Activated T-cell treated with anti-CD3 and anti-CD28 coated beads for 24 hours (primary cell): ENCODE measurements at regions not wholly inside any gene's neighbourhood (a gene's known extent, or its start where the extent isn't known, plus 50 kb on each side); places are given as distances from the start of the nearest gene placed in this dataset.

Experiments used
- DNase-seq: peaks from one replicate; pipeline ENCODE4 v3.0.0-alpha.2; 2020; ENCODE audit warnings: low read depth

DNA sequence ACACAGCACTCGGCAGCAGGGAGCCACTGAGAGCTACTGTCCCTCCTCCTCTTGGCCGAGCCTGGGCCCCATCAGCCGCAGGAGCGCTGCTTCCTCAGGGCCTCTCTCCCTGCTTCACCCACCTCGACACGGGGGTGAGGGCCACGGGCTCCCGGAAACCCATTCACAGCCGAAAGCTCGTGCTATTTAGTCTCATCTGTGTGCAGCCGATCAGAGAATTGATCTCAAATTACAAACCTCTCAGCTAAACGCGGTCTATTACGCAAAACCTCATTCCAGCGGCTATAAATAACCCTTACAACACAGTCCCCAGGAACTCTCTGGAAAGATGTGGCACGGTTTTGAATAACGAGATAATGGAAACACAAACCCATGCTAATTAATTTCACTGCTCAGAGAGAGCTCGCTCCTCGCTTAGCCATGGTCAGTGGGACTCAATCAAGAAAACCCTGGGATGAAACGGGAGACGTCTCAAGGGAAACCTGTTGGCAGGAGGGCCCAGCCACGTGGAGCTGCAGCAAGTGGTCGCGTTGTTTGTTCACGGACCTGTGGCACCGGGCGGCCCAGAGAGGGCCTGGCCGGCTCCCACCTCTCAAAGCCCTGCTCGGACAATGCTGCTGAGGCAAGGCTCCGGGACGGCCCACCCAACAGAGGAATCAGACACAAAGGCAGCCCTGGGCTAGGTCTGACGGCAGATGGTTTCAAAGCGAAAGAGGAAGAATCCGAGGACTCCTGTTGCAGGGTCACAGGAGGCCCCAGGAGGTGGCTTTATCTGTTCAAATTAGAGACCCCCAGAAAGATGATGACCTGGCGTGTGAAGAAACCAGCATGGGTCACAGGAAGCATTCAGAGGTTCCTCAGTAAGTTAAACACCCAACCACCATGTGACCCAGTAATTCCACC is 210.5 kb downstream of the CTTN start:
- no peak for DNase-seq

- DNase-seq, result no peak
Measured at GRCh38 chr11:70610566-70611565, 212.5 kb downstream of the CTTN start.

GRCh38 chr11:70611821-70612220 is 213.5 kb downstream of the CTTN start:
- DNase-seq, result no peak

- no peak for DNase-seq
Measured at GRCh38 chr11:70612459-70613141, 214.3 kb downstream of the CTTN start.

- no peak for DNase-seq
Measured at GRCh38 chr11:70614034-70614681, 215.8 kb downstream of the CTTN start.

- no peak for DNase-seq
Measured at GRCh38 chr11:70615036-70615875, 216.9 kb downstream of the CTTN start.

DNA sequence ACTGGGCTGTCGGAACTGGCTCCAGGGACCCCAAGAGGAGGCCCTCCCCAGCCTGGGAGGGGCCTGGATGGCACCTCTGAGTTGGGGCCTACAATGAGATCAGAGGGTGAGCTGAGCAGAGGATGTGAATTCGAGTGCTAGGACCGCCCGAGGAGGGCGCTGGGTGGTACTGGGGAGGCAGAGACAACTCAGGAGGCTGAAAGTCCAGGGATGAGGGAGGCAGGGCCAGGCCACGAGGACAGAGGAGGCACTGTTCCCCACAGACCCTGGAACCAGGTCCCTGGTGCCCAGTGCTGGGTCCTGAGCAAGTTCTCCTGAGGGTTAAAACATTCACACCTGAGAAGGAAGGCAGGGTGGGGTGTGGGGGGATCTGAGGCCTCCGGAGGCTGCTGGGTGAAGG is 218.0 kb downstream of the CTTN start:
- no peak for DNase-seq

DNA sequence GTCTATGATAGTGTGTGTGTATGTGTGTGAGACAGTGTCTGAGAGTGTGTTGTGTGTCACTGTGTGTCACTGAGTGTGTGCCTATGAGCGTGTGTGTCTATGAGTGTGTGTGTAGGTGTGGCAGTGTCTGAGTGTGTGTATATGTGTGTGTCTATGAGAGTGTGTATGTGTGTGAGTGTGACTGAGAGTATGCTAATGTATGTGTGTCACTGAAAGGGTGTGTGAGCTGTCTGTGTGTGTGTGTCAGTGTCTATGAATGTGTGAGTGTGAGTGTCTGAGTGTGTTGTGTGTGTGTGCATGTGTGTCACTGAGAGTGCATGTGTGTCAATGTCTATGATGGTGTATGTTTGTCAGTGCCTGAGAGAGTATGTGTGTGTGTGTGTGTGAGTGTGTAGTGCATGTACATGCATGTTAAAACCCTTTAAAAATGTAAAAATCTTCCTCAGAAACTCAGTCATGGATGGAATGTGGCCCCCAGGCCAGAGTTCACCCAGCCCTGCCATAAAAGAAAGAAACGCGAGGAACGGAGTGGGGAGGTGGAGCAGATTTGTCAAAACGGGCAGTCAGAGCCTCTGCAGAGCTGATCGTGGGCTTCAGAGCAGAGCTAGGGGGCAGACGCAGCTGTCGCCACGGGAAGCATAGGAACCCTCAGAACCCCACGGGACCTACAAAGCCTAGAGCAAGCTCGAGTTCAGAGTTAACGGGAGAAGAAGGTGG is 218.8 kb downstream of the CTTN start:
- no peak for DNase-seq

DNA sequence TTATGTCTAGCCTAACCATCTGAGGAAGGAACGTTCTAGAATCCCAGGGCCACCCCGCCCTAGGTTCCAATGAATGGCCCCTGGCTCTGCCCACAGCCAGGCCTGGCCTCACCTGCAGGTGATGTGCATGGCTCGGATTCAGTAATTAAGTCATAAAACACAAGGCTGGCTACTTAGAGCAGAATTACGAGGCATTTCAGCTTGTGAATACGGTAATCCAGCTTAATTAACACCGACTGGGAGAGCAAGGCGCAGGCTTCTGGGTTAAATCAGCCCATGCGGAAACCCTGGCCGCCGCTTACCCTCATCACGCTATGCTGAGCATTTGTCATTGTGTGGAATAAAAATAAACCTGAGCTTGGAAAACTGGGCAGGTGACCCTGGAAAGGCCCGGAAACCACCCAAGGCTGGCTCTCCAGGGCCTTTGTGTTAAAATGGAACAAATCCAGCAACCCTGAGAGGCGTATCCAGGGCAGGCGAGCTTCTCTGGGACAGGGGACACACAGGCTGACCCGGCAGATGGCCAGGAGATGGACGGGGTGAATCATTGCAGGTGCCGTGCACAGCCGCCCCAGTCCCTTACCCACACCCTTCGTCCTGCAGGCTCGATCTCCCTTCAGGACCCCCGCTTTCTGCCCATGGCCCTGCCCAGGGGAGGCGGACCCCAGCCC is 220.2 kb downstream of the CTTN start:
- no peak for DNase-seq

GRCh38 chr11:70619591-70619990 is 221.3 kb downstream of the CTTN start:
- DNase-seq, result no peak

GRCh38 chr11:70620510-70621184 is 222.3 kb downstream of the CTTN start:
- DNase-seq, result no peak

DNA sequence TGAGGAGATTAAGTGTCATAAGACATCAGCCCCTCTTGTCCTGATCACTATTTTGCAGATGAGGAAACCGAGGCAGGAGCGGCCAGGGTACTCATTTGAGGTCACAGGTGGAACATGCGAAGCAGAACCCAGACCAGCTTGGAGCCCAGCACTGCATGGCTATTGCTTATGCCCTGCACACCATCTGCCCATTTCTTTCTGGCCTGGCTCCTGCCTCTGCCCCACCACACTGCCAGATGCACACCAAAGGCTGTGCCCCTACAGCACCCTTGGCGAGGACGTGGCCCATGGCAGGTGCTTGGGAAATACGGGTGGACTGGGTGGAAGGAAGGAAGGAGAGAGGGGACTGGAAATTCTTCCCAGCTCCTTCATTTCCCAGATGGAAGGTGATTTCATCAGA is 222.9 kb downstream of the CTTN start:
- no peak for DNase-seq

DNA sequence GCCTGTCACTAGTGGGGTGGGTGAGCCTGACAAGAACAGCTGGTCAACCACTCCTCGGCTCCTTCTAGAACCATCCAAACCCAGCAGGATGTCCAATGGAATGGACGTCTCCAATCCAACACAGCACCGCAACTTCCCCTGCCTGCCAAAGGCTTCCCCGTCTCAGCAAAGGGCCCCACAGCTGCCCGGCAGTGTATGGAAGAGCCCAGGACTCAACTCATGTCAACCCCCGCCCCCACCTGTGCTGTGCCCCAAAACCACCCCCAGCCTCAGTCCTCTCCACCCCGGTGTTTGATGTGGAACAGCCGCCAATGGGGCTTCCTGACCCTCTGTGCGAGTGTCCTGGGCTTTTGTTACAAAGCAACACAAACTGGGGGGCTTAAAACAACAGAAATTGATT is 223.8 kb downstream of the CTTN start:
- no peak for DNase-seq

- no peak for DNase-seq
Measured at GRCh38 chr11:70623906-70624597, 225.7 kb downstream of the CTTN start.

- no peak for DNase-seq
Measured at GRCh38 chr11:70624598-70624993, 226.3 kb downstream of the CTTN start.

DNA sequence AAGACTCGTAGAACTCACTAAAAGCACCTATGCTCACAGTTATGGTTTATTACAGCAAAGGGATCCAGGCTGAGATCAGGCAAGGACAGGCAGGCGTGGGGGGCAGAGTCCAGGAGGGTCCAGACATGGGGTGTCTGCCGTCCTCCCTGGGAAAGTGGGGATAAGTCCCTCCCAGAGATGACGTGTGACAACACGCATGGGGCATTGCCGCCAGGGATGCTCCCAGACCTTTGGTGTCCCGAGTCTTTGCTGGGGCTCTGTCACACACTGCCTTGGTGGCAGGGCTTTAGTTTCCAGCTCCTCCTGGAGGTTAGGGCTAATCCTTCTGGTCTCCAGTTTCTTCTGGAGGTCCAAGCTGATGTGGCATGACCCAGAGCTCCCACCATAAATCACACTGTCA is 226.7 kb downstream of the CTTN start:
- DNase-seq, result no peak

DNA sequence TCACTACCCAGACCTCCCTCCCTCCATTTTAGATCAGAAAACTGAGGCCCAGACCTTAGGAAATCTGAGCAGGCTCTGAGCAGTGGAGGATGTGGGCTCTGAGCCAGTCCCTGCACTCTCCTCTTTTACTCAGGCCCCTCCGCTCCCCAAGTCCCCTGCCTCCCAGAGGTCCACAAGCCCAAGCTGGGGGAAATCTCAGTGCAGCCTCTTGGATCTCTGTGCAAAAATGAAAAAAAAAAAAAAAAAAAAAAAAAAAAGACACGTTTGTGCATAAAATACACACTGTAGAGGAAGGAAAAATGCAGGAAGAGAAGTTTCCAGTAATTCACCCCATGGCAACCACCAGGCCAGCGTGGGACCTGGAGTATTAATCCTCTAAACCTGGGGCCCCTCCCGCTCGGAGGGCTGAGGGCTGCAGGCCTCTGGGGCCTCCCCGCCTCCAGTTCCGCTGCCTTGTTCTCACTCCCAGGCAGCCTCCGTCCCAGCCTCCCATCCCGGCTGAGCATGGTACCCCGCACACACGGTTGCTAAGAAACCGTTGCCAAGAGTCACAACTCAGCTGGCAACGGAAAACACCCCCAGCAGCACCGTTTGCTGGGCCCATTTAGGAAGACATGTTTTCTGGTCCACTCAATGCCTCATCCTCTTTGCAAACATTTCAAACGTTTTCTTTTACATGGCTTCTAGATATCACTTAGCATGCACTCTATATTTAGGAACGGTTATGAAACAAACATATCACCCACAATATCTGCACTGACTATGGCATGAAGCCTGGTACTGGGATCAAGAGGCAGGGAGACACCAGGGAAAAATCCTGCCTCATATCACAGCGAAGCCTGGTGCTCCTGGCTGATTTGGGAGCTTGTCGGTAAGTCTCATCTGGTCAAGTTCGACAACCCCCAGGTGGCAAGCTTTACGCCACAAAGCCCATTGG is 227.5 kb downstream of the CTTN start:
- DNase-seq, result no peak
